ENCODE measurements at regions not wholly inside any gene's neighbourhood (a gene's known extent, or its start where the extent isn't known, plus 50 kb on each side); places are given as distances from the start of the nearest gene placed in this dataset.

- Mint-ChIP-seq H3K4me3 (ENCODE audit: low read depth, unreplicated experiment) (no peak overlapping the region), H3K27ac (ENCODE audit: unreplicated experiment) (no peak overlapping the region), H3K9me3 (ENCODE audit: low read depth, unreplicated experiment) (peaks cover 7% of the 10 kb centered on the region), H3K4me1 (ENCODE audit: low read depth, unreplicated experiment) (no peaks in the 10 kb centered on the region), H3K27me3 (ENCODE audit: unreplicated experiment) (no peaks in the 10 kb centered on the region), H3K36me3 (ENCODE audit: insufficient read depth, unreplicated experiment) (no peaks in the 10 kb centered on the region)
- no TSS peak for BruUV-seq (replicated peaks)
- intact Hi-C loops (cut with micrococcal nuclease; ENCODE audit: unreplicated experiment), result no loop called here
- no peak for DNase-seq
- TF ChIP-seq CTCF (IDR thresholded peaks at IDR 0.05; ENCODE audit: unreplicated experiment), result no peak
- CTCF ChIA-PET, result interaction anchor here (0.5 to 2.0 kb wide), 4 partner anchors 11 to 1901 kb away, joined by 3 to 7 read pairs (median 6); no protein-coding TSS in a partner anchor
Observed at GRCh38 chr3:177731644-177732268, 534.5 kb upstream of the TBL1XR1 start.

- H3K4me1 Mint-ChIP-seq (ENCODE audit: low read depth, unreplicated experiment), result no peaks in the 10 kb centered on the region
- no TSS peak for BruUV-seq (replicated peaks)
- no peaks in the 10 kb centered on the region for H3K27me3 Mint-ChIP-seq (ENCODE audit: unreplicated experiment)
- H3K4me3 Mint-ChIP-seq (ENCODE audit: low read depth, unreplicated experiment), result no peak overlapping the region
- intact Hi-C loops (cut with micrococcal nuclease; ENCODE audit: unreplicated experiment), result no loop called here
- CTCF ChIA-PET, result interaction anchor here (2.0 kb wide), 1 partner anchor 9 kb away, joined by 7 read pairs; no protein-coding TSS in a partner anchor
- H3K36me3 Mint-ChIP-seq (ENCODE audit: insufficient read depth, unreplicated experiment), result no peaks in the 10 kb centered on the region
- DNase-seq, result no peak
- H3K27ac Mint-ChIP-seq (ENCODE audit: unreplicated experiment), result no peak overlapping the region
- no peak for TF ChIP-seq CTCF (IDR thresholded peaks at IDR 0.05; ENCODE audit: unreplicated experiment)
- peaks cover 4% of the 10 kb centered on the region for H3K9me3 Mint-ChIP-seq (ENCODE audit: low read depth, unreplicated experiment)
Observed at GRCh38 chr3:177733233-177733632, 536.0 kb upstream of the TBL1XR1 start.

GRCh38 chr3:177733936-177734335, 536.7 kb upstream of the TBL1XR1 start:
- peaks cover 3% of the 10 kb centered on the region for H3K9me3 Mint-ChIP-seq (ENCODE audit: low read depth, unreplicated experiment)
- DNase-seq, result no peak
- TF ChIP-seq CTCF (IDR thresholded peaks at IDR 0.05; ENCODE audit: unreplicated experiment), result no peak
- H3K27ac Mint-ChIP-seq (ENCODE audit: unreplicated experiment), result no peak overlapping the region
- no peaks in the 10 kb centered on the region for H3K27me3 Mint-ChIP-seq (ENCODE audit: unreplicated experiment)
- no peaks in the 10 kb centered on the region for H3K4me1 Mint-ChIP-seq (ENCODE audit: low read depth, unreplicated experiment)
- no TSS peak for BruUV-seq (replicated peaks)
- H3K4me3 Mint-ChIP-seq (ENCODE audit: low read depth, unreplicated experiment), result no peak overlapping the region
- H3K36me3 Mint-ChIP-seq (ENCODE audit: insufficient read depth, unreplicated experiment), result no peaks in the 10 kb centered on the region
- CTCF ChIA-PET, result no interaction called here
- intact Hi-C loops (cut with micrococcal nuclease; ENCODE audit: unreplicated experiment), result no loop called here

GRCh38 chr3:177735431-177735830, 538.1 kb upstream of the TBL1XR1 start:
- H3K36me3 Mint-ChIP-seq (ENCODE audit: insufficient read depth, unreplicated experiment), result no peaks in the 10 kb centered on the region
- DNase-seq, result no peak
- intact Hi-C loops (cut with micrococcal nuclease; ENCODE audit: unreplicated experiment), result no loop called here
- no peak overlapping the region for H3K27ac Mint-ChIP-seq (ENCODE audit: unreplicated experiment)
- peaks cover 3% of the 10 kb centered on the region for H3K9me3 Mint-ChIP-seq (ENCODE audit: low read depth, unreplicated experiment)
- BruUV-seq (replicated peaks), result no TSS peak
- no peak for TF ChIP-seq CTCF (IDR thresholded peaks at IDR 0.05; ENCODE audit: unreplicated experiment)
- H3K27me3 Mint-ChIP-seq (ENCODE audit: unreplicated experiment), result no peaks in the 10 kb centered on the region
- H3K4me3 Mint-ChIP-seq (ENCODE audit: low read depth, unreplicated experiment), result no peak overlapping the region
- CTCF ChIA-PET, result interaction anchor here (0.6 kb wide), 1 partner anchor 360 kb away, joined by 3 read pairs; no protein-coding TSS in a partner anchor
- H3K4me1 Mint-ChIP-seq (ENCODE audit: low read depth, unreplicated experiment), result no peaks in the 10 kb centered on the region

Data from Calu3 (cell line).